ENCODE measurements at regions not wholly inside any gene's neighbourhood (a gene's known extent, or its start where the extent isn't known, plus 50 kb on each side); places are given as distances from the start of the nearest gene placed in this dataset.
A peak's percentile ranks its signal among the peaks of the same experiment; 100 is the strongest.

- H3K36me3 ChIP-seq (ENCODE audit: control insufficient read depth, insufficient read depth, low read length), result no peaks in the 10 kb centered on the region
- no peaks in the 10 kb centered on the region for H4K20me1 ChIP-seq (ENCODE audit: insufficient read depth, low read length)
- no peak overlapping the region for H2BK20ac ChIP-seq (ENCODE audit: low read depth, low read length)
- ChIA-PET POLR2A (ENCODE audit: unreplicated experiment) (no interaction called here), CTCF (no interaction called here)
- H4K91ac ChIP-seq (ENCODE audit: insufficient read depth, low read depth, low read length), result no peak overlapping the region
- H3K14ac ChIP-seq (replicated peaks; ENCODE audit: low read depth, low read length), result no peak overlapping the region
- dilution Hi-C loops (cut with HindIII; ENCODE audit: low sequenced_read_pairs, unreplicated experiment) (no loop called here), in situ Hi-C loops (cut with MboI; ENCODE audit: low sequenced_read_pairs) (no loop called here), intact Hi-C loops (cut with micrococcal nuclease) (no loop called here)
- H3K9me1 ChIP-seq (ENCODE audit: insufficient read depth, low read length), result no peaks in the 10 kb centered on the region
- no peak overlapping the region for H4K5ac ChIP-seq (ENCODE audit: low read depth, low read length)
- no peaks in the 10 kb centered on the region for H3K4me1 ChIP-seq (ENCODE audit: control insufficient read depth, insufficient read depth, low read length)
- H3K9ac ChIP-seq (ENCODE audit: low read depth, low read length), result no peak overlapping the region
- no peak overlapping the region for H3K4me3 ChIP-seq (ENCODE audit: insufficient read depth, low read depth, low read length)
- H2BK120ac ChIP-seq (ENCODE audit: low read depth, low read length), result no peak overlapping the region
- no peak overlapping the region for H2AK9ac ChIP-seq (replicated peaks; ENCODE audit: low read depth, low read length, poor library complexity)
- no peak overlapping the region for H3K23ac ChIP-seq (ENCODE audit: low read depth, low read length)
- no peak overlapping the region for H2BK5ac ChIP-seq (ENCODE audit: low read depth, low read length, poor library complexity, severe bottlenecking)
- H3K4me2 ChIP-seq (ENCODE audit: low read depth, low read length), result no peak overlapping the region
- H3K27ac ChIP-seq (ENCODE audit: insufficient read depth, low read length), result no peak overlapping the region
- H3K79me1 ChIP-seq (ENCODE audit: low read depth in 1 of 2, low read length in 2 of 2), result no peaks in the 10 kb centered on the region
- BruUV-seq (replicated peaks), result no TSS peak
- TF ChIP-seq NFE2L2 (IDR thresholded peaks at IDR 0.05; ENCODE audit: low read depth, low read length) (no peak), MAFK (IDR thresholded peaks at IDR 0.05; ENCODE audit: low read depth, low read length) (peak; percentile 9; the same call in 1 of the 2 replicates)
- H4K8ac ChIP-seq (ENCODE audit: low read depth in 2 of 2, low read length in 2 of 2), result no peak overlapping the region
- no CpG with 5 or more reads among the region's 1 CpG for WGBS, 2 experiments (ENCODE audit: extremely low coverage in 2 of 2, insufficient read length in 1 of 2)
- no peak overlapping the region for H2AFZ ChIP-seq (replicated peaks; ENCODE audit: low read length, poor library complexity)
- H3K4ac ChIP-seq (ENCODE audit: low read depth, low read length), result no peak overlapping the region
- no peaks in the 10 kb centered on the region for H3K9me3 ChIP-seq (ENCODE audit: control insufficient read depth, insufficient read depth, low read length)
- H3K18ac ChIP-seq (ENCODE audit: low read depth, low read length), result no peak overlapping the region
- ATAC-seq (ENCODE audit: low read depth), result no peak
- no peak for DNase-seq
- no peaks in the 10 kb centered on the region for H3K27me3 ChIP-seq (ENCODE audit: control insufficient read depth, insufficient read depth, low read length)
- H3K56ac ChIP-seq (ENCODE audit: extremely low read depth, insufficient read depth, low read length), result no peak overlapping the region
- no peak overlapping the region for H2BK15ac ChIP-seq (ENCODE audit: low read depth, low read length)
- no peak overlapping the region for H2AK5ac ChIP-seq (ENCODE audit: low read depth, low read length)
Observed at GRCh38 chr14:23763394-23763793, 127.2 kb downstream of the DHRS2 start.

Measured in IMR-90 (cell line).